Pancreas (tissue), 10 donors: ENCODE measurements at regions not wholly inside any gene's neighbourhood (a gene's known extent, or its start where the extent isn't known, plus 50 kb on each side); places are given as distances from the start of the nearest gene placed in this dataset.
A peak's percentile ranks its signal among the peaks of the same experiment; 100 is the strongest.

Experiments used
- ATAC-seq, 4 donors: fragments of 200-7000 bp; cut with Tn5 transposase; one replicate each; pipeline versions ENCODE4 v1.8.0 to v1.9.1; 2020; ENCODE audit warnings: mild to moderate bottlenecking in 4 of 4, moderate library complexity in 4 of 4
- DNase-seq, 6 donors: peaks; one replicate each; pipeline ENCODE4 v3.0.0-alpha.2; 2020
- FAIRE-seq: peaks from 2 replicates; lab custom pipeline; 2012; peaks lifted over from hg19 to GRCh38; lab: Jason Lieb, UNC
- H3K27ac ChIP-seq, 4 donors: fragments of 200-600 bp; sonication (generic); 1 replicate in 3 of 4; 2 replicates in 1 of 4; pipeline versions ENCODE4 v1.5.0 to v1.8.0; 2020
- H3K27me3 ChIP-seq, 4 donors: fragments of 200-600 bp; one replicate each; pipeline ENCODE4 v1.8.0; 2021
- H3K36me3 ChIP-seq, 3 donors: fragments of 200-600 bp; sonication (generic) in 1 of 3; one replicate each; pipeline versions ENCODE4 v1.5.0 to v1.8.0; 2020 to 2021
- H3K4me1 ChIP-seq, 3 donors: fragments of 200-600 bp; one replicate each; pipeline ENCODE4 v1.8.0; 2021
- H3K4me3 ChIP-seq, 4 donors: fragments of 200-600 bp; sonication (generic) in 2 of 4; one replicate each; pipeline versions ENCODE4 v1.5.0 to v1.8.0; 2020 to 2021
- H3K9me3 ChIP-seq, 4 donors: fragments of 200-600 bp; one replicate each; pipeline ENCODE4 v1.8.0; 2021
- CTCF ChIP-seq, 4 donors: fragments of 200-600 bp; sonication (generic) in 3 of 4; IDR thresholded peaks; one replicate each; pipeline versions ENCODE4 v1.5.0 to v1.8.0; 2021; ENCODE audit warnings: antibody characterized with exemption in 4 of 4
- WGBS, 2 donors: extraction: QIAGEN DNeasy Blood & Tissue Kit; methylation state at CpG; one replicate each; pipeline ENCODE4 v1.1.7; 2013; 5-methylcytosine and 5-hydroxymethylcytosine counted together
- intact Hi-C, 3 donors: fragments of 100-400 bp; cut with DNase I; formaldehyde crosslinking; loops; one replicate each; pipeline versions ENCODE4 v1.11.1 to v1.14.2; 2022
- donor health status: healthy with polysubstance abuse.
- donor health status: DM: no; HTN: no; CAD: no; lungs with moderate emphysema.
- donor health status: DM: no; HTN: no; CAD: no.
- donor health status: control.
- donor health status: control.
- donor health status: Bipolar disorder and iron deficiency.
- donor health status: DM: yes; HTN: yes; CAD: no.
- donor health status: DM: no; HTN: no; CAD: no.
- donor health status: DM: no; HTN: no; CAD: no.
- donor health status: DM: yes; HTN: yes; CAD: no.

- whole genome bisulfite sequencing, 2 donors, result 27 to 33% methylated on average over 3 of the region's 3 CpGs
- Histone ChIP-seq H3K9me3 (no peaks in the 10 kb centered on the region), H3K4me1 (peaks cover 11 to 17% (median 16%) of the 10 kb centered on the region in 3 donors), H3K36me3 (no peaks in the 10 kb centered on the region), H3K27ac (no peak overlapping the region), H3K27me3 (no peaks in the 10 kb centered on the region), H3K4me3 (no peak overlapping the region)
- DNase-seq, result peak in 1 of 6 donors; percentile 14
- TF ChIP-seq CTCF (IDR thresholded peaks at IDR 0.05), result no peak
- peak; percentile 23 to 61 (median 42) for ATAC-seq
- intact Hi-C loops, result loop anchor here in 1 of 3 donors (10.0 kb wide), 1 partner anchor 488 kb away; no protein-coding TSS in a partner anchor
- no peak for FAIRE-seq
Measured at GRCh38 chr1:239893127-239893731, 198.5 kb upstream of the FMN2 start.

- Histone ChIP-seq H3K27ac (no peak overlapping the region), H3K4me1 (peaks cover 11 to 17% (median 16%) of the 10 kb centered on the region in 3 donors), H3K4me3 (no peak overlapping the region), H3K27me3 (no peaks in the 10 kb centered on the region), H3K9me3 (no peaks in the 10 kb centered on the region), H3K36me3 (no peaks in the 10 kb centered on the region)
- no peak for ATAC-seq
- TF ChIP-seq CTCF (IDR thresholded peaks at IDR 0.05), result no peak
- 70 to 87% methylated on average over 2 of the region's 2 CpGs for WGBS, 2 donors
- intact Hi-C loops, result loop anchor here in 1 of 3 donors (10.0 kb wide), 1 partner anchor 492 kb away; no protein-coding TSS in a partner anchor
- no peak for DNase-seq
- FAIRE-seq, result no peak
Measured at GRCh38 chr1:239896569-239896968, 195.1 kb upstream of the FMN2 start.

GRCh38 chr1:239896980-239897379 lies 194.7 kb upstream of the FMN2 start:
- Histone ChIP-seq H3K36me3 (no peaks in the 10 kb centered on the region), H3K4me1 (peaks cover 11 to 17% (median 16%) of the 10 kb centered on the region in 3 donors), H3K27me3 (no peaks in the 10 kb centered on the region), H3K9me3 (no peaks in the 10 kb centered on the region), H3K27ac (no peak overlapping the region), H3K4me3 (no peak overlapping the region)
- FAIRE-seq (no peak), ATAC-seq (peak; percentile 22 to 50 (median 44)), DNase-seq (no peak)
- intact Hi-C loops, result loop anchor here in 1 of 3 donors (10.0 kb wide), 1 partner anchor 492 kb away; no protein-coding TSS in a partner anchor
- TF ChIP-seq CTCF (IDR thresholded peaks at IDR 0.05), result no peak
- 29 to 33% methylated on average over 9 of the region's 9 CpGs for WGBS, 2 donors

GRCh38 chr1:239897458-239897857 lies 194.2 kb upstream of the FMN2 start:
- intact Hi-C loops, result loop anchor here in 1 of 3 donors (10.0 kb wide), 1 partner anchor 493 kb away; no protein-coding TSS in a partner anchor
- no peak for FAIRE-seq
- Histone ChIP-seq H3K27me3 (no peaks in the 10 kb centered on the region), H3K27ac (no peak overlapping the region), H3K4me3 (peak overlapping the region in 1 of 4 donors; percentile 22), H3K4me1 (peaks cover 11 to 16% (median 14%) of the 10 kb centered on the region in 3 donors), H3K9me3 (no peaks in the 10 kb centered on the region), H3K36me3 (no peaks in the 10 kb centered on the region)
- no peak for DNase-seq
- 4 to 7% methylated on average over 4 of the region's 4 CpGs for whole genome bisulfite sequencing, 2 donors
- peak; percentile 14 to 63 (median 44) for ATAC-seq
- TF ChIP-seq CTCF (IDR thresholded peaks at IDR 0.05), result no peak
